Natural killer cell (primary cell): ENCODE measurements at regions not wholly inside any gene's neighbourhood (a gene's known extent, or its start where the extent isn't known, plus 50 kb on each side); places are given as distances from the start of the nearest gene placed in this dataset.

Experiments used
- ATAC-seq, 3 donors: fragments of 150-1000 bp in 2 of 3; fragments of 200-7000 bp in 1 of 3; cut with Tn5 transposase; 1 replicate in 1 of 3; 2 replicates in 2 of 3; pipeline ENCODE4 v1.10.0; 2021; ENCODE audit warnings: mild to moderate bottlenecking in 2 of 3, moderate library complexity in 2 of 3
- DNase-seq, 2 donors: peaks; one replicate each; pipeline versions ENCODE4 v3.0.0 to v3.0.0-alpha.2; 2013 to 2021; ENCODE audit warnings: mixed read lengths in 1 of 2
- H3K27ac ChIP-seq: one replicate; pipeline ENCODE4 v1.5.1; 2013; ENCODE audit warnings: mild to moderate bottlenecking, low read length
- H3K27me3 ChIP-seq: one replicate; pipeline ENCODE4 v1.6.1; 2013; ENCODE audit warnings: low read length; ENCODE audit not compliant: control insufficient read depth, insufficient read depth
- H3K36me3 ChIP-seq: one replicate; pipeline ENCODE4 v1.6.1; 2013; ENCODE audit warnings: low read length; ENCODE audit not compliant: control insufficient read depth, insufficient read depth
- H3K4me1 ChIP-seq: one replicate; pipeline ENCODE4 v1.6.1; 2013; ENCODE audit warnings: low read length; ENCODE audit not compliant: control insufficient read depth, insufficient read depth
- H3K4me3 ChIP-seq: one replicate; pipeline ENCODE4 v1.5.1; 2013; ENCODE audit warnings: low read length
- H3K9me3 ChIP-seq: one replicate; pipeline ENCODE4 v1.6.1; 2013; ENCODE audit warnings: low read length; ENCODE audit not compliant: control insufficient read depth, insufficient read depth
- H3K27ac Mint-ChIP-seq, 2 donors: one replicate each; pipeline ENCODE4 v1.8.0; 2022; ENCODE audit warnings: mild to moderate bottlenecking in 2 of 2, mixed read lengths in 2 of 2, moderate library complexity in 1 of 2
- H3K27me3 Mint-ChIP-seq, 2 donors: one replicate each; pipeline ENCODE4 v1.8.0; 2022; ENCODE audit warnings: low read depth in 2 of 2, mixed read lengths in 2 of 2
- H3K36me3 Mint-ChIP-seq: one replicate; pipeline ENCODE4 v1.8.0; 2022; ENCODE audit warnings: mixed read lengths
- H3K4me1 Mint-ChIP-seq, 2 donors: one replicate each; pipeline ENCODE4 v1.8.0; 2022; ENCODE audit warnings: mixed read lengths in 2 of 2
- H3K4me3 Mint-ChIP-seq: one replicate; pipeline ENCODE4 v1.8.0; 2022; ENCODE audit warnings: mild to moderate bottlenecking, moderate library complexity, mixed read lengths
- H3K9me3 Mint-ChIP-seq, 2 donors: one replicate each; pipeline ENCODE4 v1.8.0; 2022; ENCODE audit warnings: mixed read lengths in 2 of 2
- CTCF ChIP-seq: fragments of 200-600 bp; IDR thresholded peaks from one replicate; pipeline ENCODE4 v1.8.0; 2022; ENCODE audit warnings: antibody characterized with exemption
- WGBS: methylation state at CpG from one replicate; pipeline ENCODE4 v1.1.7; 2013; ENCODE audit warnings: missing lambda C conversion rate; ENCODE audit not compliant: insufficient coverage; 5-methylcytosine and 5-hydroxymethylcytosine counted together
- intact Hi-C: fragments of 100-400 bp; cut with micrococcal nuclease; formaldehyde crosslinking; loops from one replicate; pipeline ENCODE4 v1.14.2; 2022

- Histone ChIP-seq H3K36me3 (no peaks in the 10 kb centered on the region), H3K9me3 (peaks cover 8% of the 10 kb centered on the region), H3K4me1 (no peaks in the 10 kb centered on the region), H3K27ac (no peak overlapping the region), H3K4me3 (no peak overlapping the region), H3K27me3 (no peaks in the 10 kb centered on the region)
- Mint-ChIP-seq H3K9me3 (peaks cover 18 to 20% of the 10 kb centered on the region in 2 donors), H3K4me1 (no peaks in the 10 kb centered on the region), H3K36me3 (no peaks in the 10 kb centered on the region), H3K4me3 (no peak overlapping the region), H3K27ac (no peak overlapping the region), H3K27me3 (no peaks in the 10 kb centered on the region)
- ATAC-seq (no peak), DNase-seq (no peak)
- TF ChIP-seq CTCF, result no peak
- intact Hi-C loops, result no loop called here
Observed at GRCh38 chr3:88784925-88785324, 322.5 kb upstream of the EPHA3 start.

- H3K27ac ChIP-seq, result no peak overlapping the region
- peaks cover 5% of the 10 kb centered on the region for H3K36me3 Mint-ChIP-seq
- no peaks in the 10 kb centered on the region for H3K4me1 Mint-ChIP-seq
- H3K27me3 ChIP-seq, result no peaks in the 10 kb centered on the region
- intact Hi-C loops, result no loop called here
- H3K4me3 Mint-ChIP-seq, result no peak overlapping the region
- H3K4me3 ChIP-seq, result no peak overlapping the region
- no peak for ATAC-seq
- H3K9me3 ChIP-seq, result peaks cover 3% of the 10 kb centered on the region
- no peaks in the 10 kb centered on the region for H3K4me1 ChIP-seq
- no peak overlapping the region for H3K27ac Mint-ChIP-seq
- no peaks in the 10 kb centered on the region for H3K36me3 ChIP-seq
- H3K27me3 Mint-ChIP-seq, result no peaks in the 10 kb centered on the region
- no peak for TF ChIP-seq CTCF
- H3K9me3 Mint-ChIP-seq, result peaks cover 18 to 20% of the 10 kb centered on the region in 2 donors
- DNase-seq, result no peak
Observed at GRCh38 chr3:88785841-88786240, 321.6 kb upstream of the EPHA3 start.

- ATAC-seq (no peak), DNase-seq (no peak)
- no peak overlapping the region for H3K27ac ChIP-seq
- H3K4me3 ChIP-seq, result no peak overlapping the region
- Mint-ChIP-seq H3K27me3 (no peaks in the 10 kb centered on the region), H3K27ac (no peak overlapping the region), H3K4me1 (no peaks in the 10 kb centered on the region), H3K4me3 (no peak overlapping the region), H3K36me3 (peaks cover 30% of the 10 kb centered on the region), H3K9me3 (peaks cover 15 to 35% of the 10 kb centered on the region in 2 donors)
- H3K27me3 ChIP-seq, result no peaks in the 10 kb centered on the region
- H3K36me3 ChIP-seq, result no peaks in the 10 kb centered on the region
- intact Hi-C loops, result no loop called here
- no peaks in the 10 kb centered on the region for H3K4me1 ChIP-seq
- peaks cover 17% of the 10 kb centered on the region for H3K9me3 ChIP-seq
- TF ChIP-seq CTCF, result no peak
Observed at GRCh38 chr3:88795503-88795902, 311.9 kb upstream of the EPHA3 start.

GRCh38 chr3:88807491-88808105, 299.8 kb upstream of the EPHA3 start:
- Histone ChIP-seq H3K27ac (no peak overlapping the region), H3K9me3 (peaks cover 3% of the 10 kb centered on the region), H3K27me3 (no peaks in the 10 kb centered on the region), H3K4me3 (no peak overlapping the region), H3K36me3 (no peaks in the 10 kb centered on the region), H3K4me1 (no peaks in the 10 kb centered on the region)
- no peaks in the 10 kb centered on the region for H3K4me1 Mint-ChIP-seq
- H3K36me3 Mint-ChIP-seq, result peaks cover 11% of the 10 kb centered on the region
- TF ChIP-seq CTCF, result no peak
- H3K9me3 Mint-ChIP-seq, result peaks cover 14% of the 10 kb centered on the region in 2 donors
- intact Hi-C loops, result no loop called here
- DNase-seq, result no peak
- no peak overlapping the region for H3K27ac Mint-ChIP-seq
- ATAC-seq, result no peak
- H3K4me3 Mint-ChIP-seq, result no peak overlapping the region
- WGBS, result 88% methylated on average over 3 of the region's 3 CpGs
- H3K27me3 Mint-ChIP-seq, result no peaks in the 10 kb centered on the region
